ENCODE measurements at regions not wholly inside any gene's neighbourhood (a gene's known extent, or its start where the extent isn't known, plus 50 kb on each side); places are given as distances from the start of the nearest gene placed in this dataset.

GRCh38 chr3:105094588-105094987, 272.1 kb upstream of the ALCAM start:
- intact Hi-C loops (cut with DNase I) = no loop called here
- H3K4me3 ChIP-seq = no peak overlapping the region
- TF ChIP-seq CTCF (IDR thresholded peaks at IDR 0.05) = no peak
- no peaks in the 10 kb centered on the region for H3K27me3 ChIP-seq
- H3K36me3 ChIP-seq = no peaks in the 10 kb centered on the region
- H3K4me1 ChIP-seq = no peaks in the 10 kb centered on the region
- H3K9me3 ChIP-seq = no peaks in the 10 kb centered on the region
- DNase-seq (ENCODE audit: low spot score in 2 of 2) = no peak
- H3K27ac ChIP-seq = no peak overlapping the region

- Histone ChIP-seq H3K9me3 (no peaks in the 10 kb centered on the region), H3K4me1 (no peaks in the 10 kb centered on the region), H3K36me3 (no peaks in the 10 kb centered on the region), H3K27me3 (no peaks in the 10 kb centered on the region), H3K27ac (no peak overlapping the region), H3K4me3 (no peak overlapping the region)
- intact Hi-C loops (cut with DNase I) = no loop called here
- no peak for DNase-seq (ENCODE audit: low spot score in 2 of 2)
- no peak for TF ChIP-seq CTCF (IDR thresholded peaks at IDR 0.05)
These were observed 270.6 kb upstream of the ALCAM start for GRCh38 chr3:105096071-105096470.

DNA sequence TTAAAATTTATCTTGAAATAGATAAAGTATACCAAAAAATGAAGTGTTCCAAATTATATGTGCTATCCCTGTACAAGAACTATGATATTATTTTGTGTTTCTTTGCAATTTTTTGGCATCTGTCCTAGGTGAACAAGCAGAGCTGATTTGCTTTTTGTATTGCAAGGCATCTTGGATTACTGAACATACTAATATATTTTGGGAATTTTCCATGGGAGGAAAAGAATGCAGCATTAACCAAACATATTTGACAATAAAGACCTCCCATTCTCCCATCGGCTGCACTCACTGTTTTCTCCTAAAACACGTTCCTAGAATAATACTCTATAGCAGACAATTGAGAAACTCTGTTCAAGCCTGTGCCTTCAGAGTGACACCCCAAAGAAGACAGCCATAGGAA, 265.1 kb upstream of the ALCAM start:
- Histone ChIP-seq H3K4me1 (no peaks in the 10 kb centered on the region), H3K27me3 (no peaks in the 10 kb centered on the region), H3K27ac (no peak overlapping the region), H3K4me3 (no peak overlapping the region), H3K36me3 (no peaks in the 10 kb centered on the region), H3K9me3 (no peaks in the 10 kb centered on the region)
- intact Hi-C loops (cut with DNase I) = no loop called here
- DNase-seq (ENCODE audit: low spot score in 2 of 2) = no peak
- no peak for TF ChIP-seq CTCF (IDR thresholded peaks at IDR 0.05)

GRCh38 chr3:105103139-105103538, 263.6 kb upstream of the ALCAM start:
- no peaks in the 10 kb centered on the region for H3K36me3 ChIP-seq
- no peak overlapping the region for H3K4me3 ChIP-seq
- H3K4me1 ChIP-seq = no peaks in the 10 kb centered on the region
- H3K9me3 ChIP-seq = no peaks in the 10 kb centered on the region
- TF ChIP-seq CTCF (IDR thresholded peaks at IDR 0.05) = no peak
- H3K27ac ChIP-seq = no peak overlapping the region
- DNase-seq (ENCODE audit: low spot score in 2 of 2) = no peak
- intact Hi-C loops (cut with DNase I) = no loop called here
- no peaks in the 10 kb centered on the region for H3K27me3 ChIP-seq

DNA sequence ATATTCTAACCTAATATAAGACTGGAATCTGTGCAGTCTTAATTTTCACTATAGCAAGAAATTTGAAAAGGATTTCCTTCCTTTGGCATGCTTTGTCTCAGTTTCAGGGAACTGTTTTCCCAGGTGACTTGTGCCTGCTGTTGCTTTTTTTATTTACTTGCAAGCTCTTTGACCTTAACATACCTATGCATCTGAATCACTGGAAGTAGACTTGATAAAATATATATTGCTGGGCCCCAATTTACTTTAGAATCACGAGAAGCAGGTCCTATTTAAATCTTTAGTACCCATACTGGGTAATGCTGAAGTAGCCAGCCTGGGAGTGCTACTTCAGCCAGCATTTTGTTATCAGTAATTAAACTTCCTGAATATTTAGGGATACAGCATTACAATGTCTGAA, 257.9 kb upstream of the ALCAM start:
- Histone ChIP-seq H3K36me3 (no peaks in the 10 kb centered on the region), H3K27ac (no peak overlapping the region), H3K4me1 (no peaks in the 10 kb centered on the region), H3K4me3 (no peak overlapping the region), H3K27me3 (no peaks in the 10 kb centered on the region), H3K9me3 (peaks cover 6 to 12% of the 10 kb centered on the region in 2 donors)
- no peak for DNase-seq (ENCODE audit: low spot score in 2 of 2)
- intact Hi-C loops (cut with DNase I) = no loop called here
- TF ChIP-seq CTCF (IDR thresholded peaks at IDR 0.05) = no peak

GRCh38 chr3:105118905-105119304, 247.8 kb upstream of the ALCAM start:
- no peak overlapping the region for H3K27ac ChIP-seq
- intact Hi-C loops (cut with DNase I) = no loop called here
- peaks cover 0 to 3% of the 10 kb centered on the region in 2 donors for H3K9me3 ChIP-seq
- H3K36me3 ChIP-seq = no peaks in the 10 kb centered on the region
- no peak for TF ChIP-seq CTCF (IDR thresholded peaks at IDR 0.05)
- no peaks in the 10 kb centered on the region for H3K27me3 ChIP-seq
- DNase-seq (ENCODE audit: low spot score in 2 of 2) = no peak
- H3K4me3 ChIP-seq = no peak overlapping the region
- H3K4me1 ChIP-seq = no peaks in the 10 kb centered on the region

All from ascending aorta (tissue), 2 donors.